Fibroblast of the conjunctiva (primary cell): ENCODE measurements at regions not wholly inside any gene's neighbourhood (a gene's known extent, or its start where the extent isn't known, plus 50 kb on each side); places are given as distances from the start of the nearest gene placed in this dataset.
"Not testable (repeated sequence)": the region's sequence is repeated elsewhere in the genome, so short reads cannot be mapped to it uniquely, and the experiment has no call there.

ENCODE experiments used
- DNase-seq: peaks from one replicate; pipeline ENCODE4 v3.0.0-alpha.2; 2010; ENCODE audit warnings: low read depth

- DNase-seq = no peak
These were observed 157.7 kb downstream of the PAPSS1 start for GRCh38 chr4:107562316-107562715.

- no peak for DNase-seq
These were observed 158.6 kb downstream of the PAPSS1 start for GRCh38 chr4:107561481-107561880.

- no peak for DNase-seq
These were observed 160.4 kb downstream of the PAPSS1 start for GRCh38 chr4:107559653-107560052.

- DNase-seq = no peak
These were observed 167.7 kb downstream of the PAPSS1 start for GRCh38 chr4:107552306-107552705.

GRCh38 chr4:107548211-107548905 is 171.7 kb downstream of the PAPSS1 start:
- no peak for DNase-seq

- DNase-seq = no peak
These were observed 173.4 kb downstream of the PAPSS1 start for GRCh38 chr4:107546638-107547037.

GRCh38 chr4:107541511-107541910 is 178.5 kb downstream of the PAPSS1 start:
- no peak for DNase-seq

GRCh38 chr4:107531927-107532326 is 188.1 kb downstream of the PAPSS1 start:
- no peak for DNase-seq

GRCh38 chr4:107520368-107520767 is 199.7 kb downstream of the PAPSS1 start:
- no peak for DNase-seq

GRCh38 chr4:107519053-107519452 is 201.0 kb downstream of the PAPSS1 start:
- peak; percentile 24 for DNase-seq

GRCh38 chr4:107518076-107518475 is 202.0 kb downstream of the PAPSS1 start:
- DNase-seq = no peak

GRCh38 chr4:107512549-107512948 is 207.5 kb downstream of the PAPSS1 start:
- no peak for DNase-seq

- DNase-seq = no peak
These were observed 210.4 kb downstream of the PAPSS1 start for GRCh38 chr4:107509615-107510014.

GRCh38 chr4:107500551-107500950 is 219.5 kb downstream of the PAPSS1 start:
- no peak for DNase-seq

- no peak for DNase-seq
These were observed 223.0 kb downstream of the PAPSS1 start for GRCh38 chr4:107497054-107497453.

- no peak for DNase-seq
These were observed 227.5 kb downstream of the PAPSS1 start for GRCh38 chr4:107492566-107492965.

- no peak for DNase-seq
These were observed 229.9 kb downstream of the PAPSS1 start for GRCh38 chr4:107490116-107490515.

GRCh38 chr4:107483621-107484020 is 236.4 kb downstream of the PAPSS1 start:
- DNase-seq = not testable (repeated sequence)

GRCh38 chr4:107482546-107482945 is 237.5 kb downstream of the PAPSS1 start:
- DNase-seq = no peak

- DNase-seq = no peak
These were observed 241.6 kb downstream of the PAPSS1 start for GRCh38 chr4:107478327-107478980.

- no peak for DNase-seq
These were observed 246.9 kb downstream of the PAPSS1 start for GRCh38 chr4:107473126-107473525.

- no peak for DNase-seq
These were observed 247.6 kb downstream of the PAPSS1 start for GRCh38 chr4:107472265-107472948.

- no peak for DNase-seq
These were observed 249.9 kb downstream of the PAPSS1 start for GRCh38 chr4:107470173-107470572.
